Adipocyte (in vitro differentiated cells): ENCODE measurements at regions not wholly inside any gene's neighbourhood (a gene's known extent, or its start where the extent isn't known, plus 50 kb on each side); places are given as distances from the start of the nearest gene placed in this dataset.
"Not testable (repeated sequence)": the region's sequence is repeated elsewhere in the genome, so short reads cannot be mapped to it uniquely, and the experiment has no call there.

Experiments used
- DNase-seq: peaks from one replicate; pipeline ENCODE4 v3.0.0-alpha.2; 2015; ENCODE audit warnings: low read depth
- H3K27me3 ChIP-seq: replicated peaks from 2 replicates; pipeline ENCODE4 v1.7.0; 2013; ENCODE audit warnings: mild to moderate bottlenecking, low read length, moderate library complexity; ENCODE audit not compliant: control insufficient read depth, insufficient read depth
- H3K36me3 ChIP-seq: 2 replicates; pipeline ENCODE4 v1.7.0; 2013; ENCODE audit warnings: low read length, mild to moderate bottlenecking, moderate library complexity; ENCODE audit not compliant: control insufficient read depth, insufficient read depth, severe bottlenecking
- H3K4me1 ChIP-seq: 2 replicates; pipeline ENCODE4 v1.7.0; 2013; ENCODE audit warnings: mild to moderate bottlenecking, low read length, moderate library complexity; ENCODE audit not compliant: control insufficient read depth, insufficient read depth
- H3K4me3 ChIP-seq: 2 replicates; pipeline ENCODE4 v1.7.0; 2013; ENCODE audit warnings: mild to moderate bottlenecking, low read length, moderate library complexity
- H3K9ac ChIP-seq: 2 replicates; pipeline ENCODE4 v1.7.0; 2013; ENCODE audit warnings: mild to moderate bottlenecking, low read length, moderate library complexity
- H3K9me3 ChIP-seq: 2 replicates; pipeline ENCODE4 v1.7.0; 2013; ENCODE audit warnings: mild to moderate bottlenecking, low read length, moderate library complexity; ENCODE audit not compliant: control insufficient read depth

DNA sequence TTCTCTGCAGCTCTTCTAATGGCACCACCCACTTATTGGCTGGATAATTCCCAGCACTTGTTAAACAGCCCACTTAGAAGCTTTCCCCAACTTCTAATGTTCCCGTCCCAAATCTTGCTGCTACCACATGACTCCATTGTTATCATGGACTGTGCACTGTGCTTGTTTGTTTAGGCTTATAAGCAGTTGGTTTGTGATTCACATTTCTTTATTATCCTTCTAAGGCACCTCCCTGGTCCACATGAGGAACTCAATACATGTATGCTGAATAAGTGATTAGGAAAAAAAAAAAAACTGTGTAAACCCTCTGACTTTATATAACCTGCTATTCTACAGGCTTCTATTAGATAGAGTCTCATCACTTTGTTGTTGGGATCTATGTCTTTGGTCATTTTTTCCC lies 311.7 kb upstream of the CHRNA7 start:
- not testable (repeated sequence) for H3K9me3 ChIP-seq, DNase-seq, H3K4me3 ChIP-seq, H3K9ac ChIP-seq, H3K27me3 ChIP-seq, H3K4me1 ChIP-seq, H3K36me3 ChIP-seq

DNA sequence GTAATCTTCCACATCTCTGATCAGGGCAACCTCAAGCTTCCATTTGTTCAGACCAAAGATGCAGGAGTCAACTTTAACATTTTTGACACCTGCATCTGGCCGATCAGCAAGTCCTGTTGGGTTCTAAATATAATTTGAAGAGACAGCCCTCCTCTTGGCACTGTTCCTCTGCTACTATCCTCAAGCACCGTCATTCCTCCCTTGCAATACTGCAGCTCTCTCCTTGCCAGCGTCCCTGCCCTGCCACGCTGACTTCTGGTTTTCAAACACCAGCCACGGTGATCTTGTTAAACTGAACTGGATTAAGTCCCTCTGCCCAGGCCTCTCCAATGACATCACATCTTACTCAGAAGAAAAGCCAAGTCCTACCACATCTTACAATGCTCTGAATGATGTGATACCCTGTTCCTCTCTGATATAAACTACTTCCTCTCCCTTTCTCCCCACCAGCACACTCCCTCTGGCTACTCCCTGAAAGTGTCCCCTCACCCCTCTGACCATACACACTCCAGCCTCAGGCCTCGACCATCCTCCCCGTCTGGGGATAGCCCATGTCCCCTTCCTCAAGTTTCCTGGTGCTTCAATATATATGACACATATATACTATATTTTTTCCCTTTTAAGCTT lies 310.8 kb upstream of the CHRNA7 start:
- H3K9me3 ChIP-seq, DNase-seq, H3K4me3 ChIP-seq, H3K36me3 ChIP-seq, H3K4me1 ChIP-seq, H3K9ac ChIP-seq, H3K27me3 ChIP-seq: not testable (repeated sequence)

DNA sequence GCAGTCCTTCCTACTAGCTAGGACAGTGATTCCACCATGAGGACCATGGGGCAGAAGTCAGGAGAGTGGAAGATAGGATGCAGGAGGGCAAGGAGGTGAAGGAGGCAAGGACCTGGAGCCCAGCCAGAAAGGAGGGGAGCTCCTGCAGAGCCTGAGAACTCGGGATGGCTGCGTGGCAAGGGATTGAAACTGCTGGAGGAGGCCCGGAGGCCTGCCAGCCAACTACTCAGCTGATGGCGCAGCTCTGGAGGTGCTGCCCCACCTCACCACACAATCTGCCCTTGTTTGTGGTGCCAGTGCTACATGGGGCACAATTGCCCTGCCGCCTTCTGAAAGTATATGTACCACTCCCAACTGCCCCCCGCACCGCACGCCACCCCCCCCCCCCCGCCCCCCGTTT lies 307.3 kb upstream of the CHRNA7 start:
- H3K4me1 ChIP-seq, H3K9ac ChIP-seq, H3K9me3 ChIP-seq, H3K4me3 ChIP-seq, H3K36me3 ChIP-seq, DNase-seq, H3K27me3 ChIP-seq: not testable (repeated sequence)

GRCh38 chr15:31724903-31725302 lies 305.4 kb upstream of the CHRNA7 start:
- not testable (repeated sequence) for H3K9ac ChIP-seq, DNase-seq, H3K4me3 ChIP-seq, H3K27me3 ChIP-seq, H3K36me3 ChIP-seq, H3K9me3 ChIP-seq, H3K4me1 ChIP-seq

DNA sequence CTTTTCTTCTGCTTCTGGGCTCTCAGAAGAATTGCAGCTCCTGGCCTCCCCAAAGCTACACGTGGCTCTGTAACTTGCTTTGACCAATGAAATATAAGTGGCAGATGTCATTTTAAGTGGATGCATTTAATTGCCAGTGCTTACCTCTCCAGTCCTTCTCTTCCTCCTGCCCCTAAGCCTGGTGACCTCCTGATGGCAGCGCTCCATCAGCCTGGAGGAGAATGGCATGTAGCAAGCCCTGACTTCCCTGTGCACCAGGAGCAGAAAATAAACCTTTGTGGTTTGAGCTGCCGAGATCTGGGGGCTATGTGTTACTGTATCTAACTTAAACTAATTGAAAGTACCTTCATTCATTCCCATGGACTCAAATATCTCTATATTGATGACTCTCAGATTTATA lies 304.7 kb upstream of the CHRNA7 start:
- not testable (repeated sequence) for H3K4me1 ChIP-seq, H3K36me3 ChIP-seq, H3K4me3 ChIP-seq, H3K9me3 ChIP-seq, H3K27me3 ChIP-seq, H3K9ac ChIP-seq, DNase-seq

DNA sequence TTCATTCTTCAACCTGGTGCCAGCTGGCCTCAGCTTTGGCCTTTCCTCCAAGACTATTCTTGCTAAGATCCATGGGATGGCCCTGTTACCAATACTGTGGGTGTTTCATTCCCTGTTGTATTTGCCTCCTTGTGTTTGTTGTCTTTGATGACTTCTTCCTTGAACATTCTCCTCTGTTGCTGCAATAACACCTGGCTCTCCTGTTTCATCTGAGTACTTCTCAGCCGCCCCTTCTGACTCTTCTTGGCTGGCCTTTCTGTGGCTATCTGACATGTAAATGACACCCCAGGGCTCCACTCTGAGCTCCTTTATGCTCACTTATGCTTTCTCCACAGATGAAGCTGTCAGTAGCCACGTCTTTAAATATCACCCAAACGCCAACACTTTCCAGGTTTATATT lies 302.7 kb upstream of the CHRNA7 start:
- Histone ChIP-seq H3K27me3 (no peaks in the 10 kb centered on the region), H3K9me3 (no peaks in the 10 kb centered on the region), H3K4me3 (no peak overlapping the region), H3K4me1 (no peaks in the 10 kb centered on the region), H3K36me3 (no peaks in the 10 kb centered on the region), H3K9ac (no peak overlapping the region)
- DNase-seq: no peak

- no peak overlapping the region for H3K9ac ChIP-seq
- H3K27me3 ChIP-seq: no peaks in the 10 kb centered on the region
- H3K4me1 ChIP-seq: no peaks in the 10 kb centered on the region
- no peaks in the 10 kb centered on the region for H3K36me3 ChIP-seq
- DNase-seq: no peak
- no peaks in the 10 kb centered on the region for H3K9me3 ChIP-seq
- no peak overlapping the region for H3K4me3 ChIP-seq
These were observed 297.6 kb upstream of the CHRNA7 start for GRCh38 chr15:31732726-31733125.

- Histone ChIP-seq H3K4me3 (no peak overlapping the region), H3K9ac (no peak overlapping the region), H3K27me3 (no peaks in the 10 kb centered on the region), H3K4me1 (no peaks in the 10 kb centered on the region), H3K9me3 (no peaks in the 10 kb centered on the region), H3K36me3 (no peaks in the 10 kb centered on the region)
- no peak for DNase-seq
These were observed 296.9 kb upstream of the CHRNA7 start for GRCh38 chr15:31733424-31733823.

- Histone ChIP-seq H3K27me3 (no peaks in the 10 kb centered on the region), H3K9ac (no peak overlapping the region), H3K4me3 (no peak overlapping the region), H3K4me1 (no peaks in the 10 kb centered on the region), H3K9me3 (peaks cover 17% of the 10 kb centered on the region), H3K36me3 (no peaks in the 10 kb centered on the region)
- DNase-seq: no peak
These were observed 290.1 kb upstream of the CHRNA7 start for GRCh38 chr15:31740203-31740602.

GRCh38 chr15:31745841-31746240 lies 284.5 kb upstream of the CHRNA7 start:
- Histone ChIP-seq H3K4me3 (no peak overlapping the region), H3K9ac (no peak overlapping the region), H3K9me3 (peaks cover 25% of the 10 kb centered on the region), H3K36me3 (no peaks in the 10 kb centered on the region), H3K4me1 (no peaks in the 10 kb centered on the region), H3K27me3 (no peaks in the 10 kb centered on the region)
- no peak for DNase-seq

GRCh38 chr15:31752065-31752762 lies 278.1 kb upstream of the CHRNA7 start:
- peaks cover 5% of the 10 kb centered on the region for H3K9me3 ChIP-seq
- H3K36me3 ChIP-seq: no peaks in the 10 kb centered on the region
- peaks cover 10% of the 10 kb centered on the region for H3K4me1 ChIP-seq
- H3K4me3 ChIP-seq: no peak overlapping the region
- peak; percentile 54 for DNase-seq
- no peak overlapping the region for H3K9ac ChIP-seq
- H3K27me3 ChIP-seq: no peaks in the 10 kb centered on the region

DNA sequence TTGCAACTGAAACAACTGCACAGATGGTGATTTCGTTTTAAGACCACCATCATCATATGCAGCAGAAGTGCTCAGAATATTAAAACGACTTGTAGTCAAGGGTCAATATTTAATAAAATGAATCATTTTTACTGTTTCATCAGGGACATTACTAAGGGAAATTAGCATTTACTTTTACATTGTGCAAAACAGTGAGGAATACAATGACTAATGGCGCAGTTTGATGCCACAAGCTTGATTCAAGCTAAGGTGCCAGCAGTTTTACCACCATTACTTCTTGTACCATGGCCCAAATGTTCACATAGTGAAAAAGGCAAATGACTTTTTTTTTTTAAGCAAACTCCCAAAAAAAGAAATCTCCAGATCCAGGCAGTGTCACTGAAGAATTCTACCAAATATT lies 277.4 kb upstream of the CHRNA7 start:
- Histone ChIP-seq H3K4me1 (peaks cover 10% of the 10 kb centered on the region), H3K4me3 (no peak overlapping the region), H3K9ac (no peak overlapping the region), H3K36me3 (no peaks in the 10 kb centered on the region), H3K9me3 (no peaks in the 10 kb centered on the region), H3K27me3 (no peaks in the 10 kb centered on the region)
- DNase-seq: no peak
